Activated CD4-positive, alpha-beta T cell treated with anti-CD3 and anti-CD28 coated beads, Interleukin-2, amount 10 ng/mL, durations not matched to agents 24 days and 14 days (primary cell): ENCODE measurements at regions not wholly inside any gene's neighbourhood (a gene's known extent, or its start where the extent isn't known, plus 50 kb on each side); places are given as distances from the start of the nearest gene placed in this dataset.

Source experiments
- DNase-seq: peaks from one replicate; pipeline ENCODE4 v3.0.0; 2022
- H3K27ac Mint-ChIP-seq: one replicate; pipeline ENCODE4 v1.8.0; 2022; ENCODE audit warnings: mild to moderate bottlenecking, mixed read lengths
- H3K27me3 Mint-ChIP-seq: one replicate; pipeline ENCODE4 v1.8.0; 2022; ENCODE audit warnings: mixed read lengths
- H3K36me3 Mint-ChIP-seq: one replicate; pipeline ENCODE4 v1.8.0; 2022; ENCODE audit warnings: low read depth, mild to moderate bottlenecking, mixed read lengths
- H3K4me1 Mint-ChIP-seq: one replicate; pipeline ENCODE4 v1.8.0; 2021; ENCODE audit warnings: mixed read lengths
- H3K4me3 Mint-ChIP-seq: one replicate; pipeline ENCODE4 v1.8.0; 2022; ENCODE audit warnings: mild to moderate bottlenecking, moderate library complexity, mixed read lengths
- H3K9me3 Mint-ChIP-seq: one replicate; pipeline ENCODE4 v1.8.0; 2021; ENCODE audit warnings: mixed read lengths
- intact Hi-C: fragments of 100-400 bp; cut with micrococcal nuclease; formaldehyde crosslinking; loops from one replicate; pipeline ENCODE4 v1.15.1; 2023

- H3K9me3 Mint-ChIP-seq: peaks cover 4% of the 10 kb centered on the region
- DNase-seq: no peak
- intact Hi-C loops: no loop called here
- no peaks in the 10 kb centered on the region for H3K36me3 Mint-ChIP-seq
- no peaks in the 10 kb centered on the region for H3K27me3 Mint-ChIP-seq
- no peak overlapping the region for H3K4me3 Mint-ChIP-seq
- H3K27ac Mint-ChIP-seq: no peak overlapping the region
- peaks cover 1% of the 10 kb centered on the region for H3K4me1 Mint-ChIP-seq
These were observed 303.6 kb upstream of the SLC35B3 start for GRCh38 chr6:8738951-8739350.

- Mint-ChIP-seq H3K4me3 (no peak overlapping the region), H3K9me3 (no peaks in the 10 kb centered on the region), H3K4me1 (peaks cover 2% of the 10 kb centered on the region), H3K27ac (no peak overlapping the region), H3K27me3 (no peaks in the 10 kb centered on the region), H3K36me3 (no peaks in the 10 kb centered on the region)
- no peak for DNase-seq
- intact Hi-C loops: no loop called here
These were observed 301.0 kb upstream of the SLC35B3 start for GRCh38 chr6:8736156-8736895.

- Mint-ChIP-seq H3K4me3 (no peak overlapping the region), H3K27ac (no peak overlapping the region), H3K4me1 (peaks cover 2% of the 10 kb centered on the region), H3K27me3 (no peaks in the 10 kb centered on the region), H3K36me3 (no peaks in the 10 kb centered on the region), H3K9me3 (no peaks in the 10 kb centered on the region)
- intact Hi-C loops: no loop called here
- no peak for DNase-seq
These were observed 298.5 kb upstream of the SLC35B3 start for GRCh38 chr6:8733879-8734278.

GRCh38 chr6:8731874-8732273, 296.5 kb upstream of the SLC35B3 start:
- Mint-ChIP-seq H3K4me1 (peaks cover 2% of the 10 kb centered on the region), H3K4me3 (no peak overlapping the region), H3K27ac (no peak overlapping the region), H3K27me3 (no peaks in the 10 kb centered on the region), H3K9me3 (no peaks in the 10 kb centered on the region), H3K36me3 (no peaks in the 10 kb centered on the region)
- DNase-seq: no peak
- intact Hi-C loops: no loop called here

- no peaks in the 10 kb centered on the region for H3K27me3 Mint-ChIP-seq
- intact Hi-C loops: no loop called here
- no peak for DNase-seq
- H3K9me3 Mint-ChIP-seq: no peaks in the 10 kb centered on the region
- H3K27ac Mint-ChIP-seq: no peak overlapping the region
- H3K4me3 Mint-ChIP-seq: no peak overlapping the region
- H3K36me3 Mint-ChIP-seq: no peaks in the 10 kb centered on the region
- no peaks in the 10 kb centered on the region for H3K4me1 Mint-ChIP-seq
These were observed 275.5 kb upstream of the SLC35B3 start for GRCh38 chr6:8710668-8711431.

- Mint-ChIP-seq H3K27ac (no peak overlapping the region), H3K4me1 (no peaks in the 10 kb centered on the region), H3K4me3 (no peak overlapping the region), H3K9me3 (no peaks in the 10 kb centered on the region), H3K36me3 (no peaks in the 10 kb centered on the region), H3K27me3 (no peaks in the 10 kb centered on the region)
- intact Hi-C loops: no loop called here
- DNase-seq: no peak
These were observed 272.8 kb upstream of the SLC35B3 start for GRCh38 chr6:8707956-8708772.

GRCh38 chr6:8707369-8707768, 272.0 kb upstream of the SLC35B3 start:
- H3K36me3 Mint-ChIP-seq: no peaks in the 10 kb centered on the region
- intact Hi-C loops: no loop called here
- no peak overlapping the region for H3K4me3 Mint-ChIP-seq
- H3K4me1 Mint-ChIP-seq: no peaks in the 10 kb centered on the region
- H3K27ac Mint-ChIP-seq: no peak overlapping the region
- H3K27me3 Mint-ChIP-seq: no peaks in the 10 kb centered on the region
- H3K9me3 Mint-ChIP-seq: no peaks in the 10 kb centered on the region
- no peak for DNase-seq

GRCh38 chr6:8705435-8706020, 270.2 kb upstream of the SLC35B3 start:
- intact Hi-C loops: no loop called here
- no peaks in the 10 kb centered on the region for H3K27me3 Mint-ChIP-seq
- H3K4me1 Mint-ChIP-seq: no peaks in the 10 kb centered on the region
- H3K4me3 Mint-ChIP-seq: no peak overlapping the region
- H3K36me3 Mint-ChIP-seq: no peaks in the 10 kb centered on the region
- no peaks in the 10 kb centered on the region for H3K9me3 Mint-ChIP-seq
- no peak for DNase-seq
- no peak overlapping the region for H3K27ac Mint-ChIP-seq

GRCh38 chr6:8703059-8703458, 267.7 kb upstream of the SLC35B3 start:
- no peaks in the 10 kb centered on the region for H3K27me3 Mint-ChIP-seq
- H3K36me3 Mint-ChIP-seq: no peaks in the 10 kb centered on the region
- H3K4me3 Mint-ChIP-seq: no peak overlapping the region
- no peak overlapping the region for H3K27ac Mint-ChIP-seq
- intact Hi-C loops: no loop called here
- no peaks in the 10 kb centered on the region for H3K4me1 Mint-ChIP-seq
- DNase-seq: no peak
- no peaks in the 10 kb centered on the region for H3K9me3 Mint-ChIP-seq

GRCh38 chr6:8688821-8689220, 253.5 kb upstream of the SLC35B3 start:
- Mint-ChIP-seq H3K27ac (no peak overlapping the region), H3K4me3 (no peak overlapping the region), H3K36me3 (no peaks in the 10 kb centered on the region), H3K27me3 (no peaks in the 10 kb centered on the region), H3K4me1 (no peaks in the 10 kb centered on the region), H3K9me3 (no peaks in the 10 kb centered on the region)
- no peak for DNase-seq
- intact Hi-C loops: no loop called here

GRCh38 chr6:8686077-8686476, 250.7 kb upstream of the SLC35B3 start:
- Mint-ChIP-seq H3K4me3 (no peak overlapping the region), H3K9me3 (no peaks in the 10 kb centered on the region), H3K27ac (no peak overlapping the region), H3K4me1 (no peaks in the 10 kb centered on the region), H3K36me3 (no peaks in the 10 kb centered on the region), H3K27me3 (no peaks in the 10 kb centered on the region)
- no peak for DNase-seq
- intact Hi-C loops: no loop called here

- Mint-ChIP-seq H3K27ac (no peak overlapping the region), H3K9me3 (no peaks in the 10 kb centered on the region), H3K27me3 (no peaks in the 10 kb centered on the region), H3K4me1 (no peaks in the 10 kb centered on the region), H3K36me3 (no peaks in the 10 kb centered on the region), H3K4me3 (no peak overlapping the region)
- no peak for DNase-seq
- intact Hi-C loops: no loop called here
These were observed 247.9 kb upstream of the SLC35B3 start for GRCh38 chr6:8683204-8683603.

- no peaks in the 10 kb centered on the region for H3K9me3 Mint-ChIP-seq
- intact Hi-C loops: no loop called here
- no peak overlapping the region for H3K27ac Mint-ChIP-seq
- DNase-seq: no peak
- no peaks in the 10 kb centered on the region for H3K4me1 Mint-ChIP-seq
- H3K27me3 Mint-ChIP-seq: no peaks in the 10 kb centered on the region
- no peaks in the 10 kb centered on the region for H3K36me3 Mint-ChIP-seq
- H3K4me3 Mint-ChIP-seq: no peak overlapping the region
These were observed 244.5 kb upstream of the SLC35B3 start for GRCh38 chr6:8679823-8680222.

GRCh38 chr6:8678466-8678865, 243.1 kb upstream of the SLC35B3 start:
- no peaks in the 10 kb centered on the region for H3K27me3 Mint-ChIP-seq
- H3K9me3 Mint-ChIP-seq: no peaks in the 10 kb centered on the region
- H3K36me3 Mint-ChIP-seq: no peaks in the 10 kb centered on the region
- intact Hi-C loops: no loop called here
- no peak overlapping the region for H3K27ac Mint-ChIP-seq
- DNase-seq: no peak
- no peak overlapping the region for H3K4me3 Mint-ChIP-seq
- no peaks in the 10 kb centered on the region for H3K4me1 Mint-ChIP-seq
